OCI-LY7 (cell line): ENCODE measurements at regions not wholly inside any gene's neighbourhood (a gene's known extent, or its start where the extent isn't known, plus 50 kb on each side); places are given as distances from the start of the nearest gene placed in this dataset.

Experiments used
- EZH2phosphoT487 ChIP-seq: fragments of 200-600 bp; sonication (generic); IDR thresholded peaks from 2 replicates; pipeline ENCODE4 v1.6.1; 2018; ENCODE audit warnings: low read depth, borderline replicate concordance, mild to moderate bottlenecking, mixed run types, antibody characterized with exemption, low read length, moderate library complexity, mixed read lengths
- TF ChIP-seq, protein P1 (sequence below): fragments of 200-600 bp; sonication (generic); conservative IDR thresholded peaks from 2 replicates; pipeline ENCODE4 v1.5.1; 2014; ENCODE audit warnings: mild to moderate bottlenecking, antibody characterized with exemption, low read length, moderate library complexity, mixed read lengths

DNA sequence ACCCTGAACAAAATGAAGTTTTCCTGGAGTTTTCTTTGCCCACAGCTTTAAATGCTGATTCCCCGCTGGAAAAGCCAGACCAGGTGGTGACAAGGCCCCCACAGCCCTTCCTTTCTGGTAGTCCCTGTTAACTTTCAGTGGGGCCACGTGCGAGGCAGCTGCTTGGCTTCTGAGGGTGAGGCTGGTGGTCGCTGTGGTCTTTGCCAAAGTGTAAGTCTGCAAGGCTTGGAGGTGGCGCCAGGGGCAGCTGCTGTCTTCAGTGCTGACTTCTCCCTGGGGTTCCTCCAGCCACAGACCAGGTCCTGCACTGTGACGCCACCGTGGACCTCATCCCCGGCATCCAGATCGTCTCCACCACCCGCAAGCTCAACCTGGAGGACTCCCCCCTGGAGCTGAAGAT is 54.1 kb upstream of the TAMM41 start:
- TF ChIP-seq, protein P1, sequence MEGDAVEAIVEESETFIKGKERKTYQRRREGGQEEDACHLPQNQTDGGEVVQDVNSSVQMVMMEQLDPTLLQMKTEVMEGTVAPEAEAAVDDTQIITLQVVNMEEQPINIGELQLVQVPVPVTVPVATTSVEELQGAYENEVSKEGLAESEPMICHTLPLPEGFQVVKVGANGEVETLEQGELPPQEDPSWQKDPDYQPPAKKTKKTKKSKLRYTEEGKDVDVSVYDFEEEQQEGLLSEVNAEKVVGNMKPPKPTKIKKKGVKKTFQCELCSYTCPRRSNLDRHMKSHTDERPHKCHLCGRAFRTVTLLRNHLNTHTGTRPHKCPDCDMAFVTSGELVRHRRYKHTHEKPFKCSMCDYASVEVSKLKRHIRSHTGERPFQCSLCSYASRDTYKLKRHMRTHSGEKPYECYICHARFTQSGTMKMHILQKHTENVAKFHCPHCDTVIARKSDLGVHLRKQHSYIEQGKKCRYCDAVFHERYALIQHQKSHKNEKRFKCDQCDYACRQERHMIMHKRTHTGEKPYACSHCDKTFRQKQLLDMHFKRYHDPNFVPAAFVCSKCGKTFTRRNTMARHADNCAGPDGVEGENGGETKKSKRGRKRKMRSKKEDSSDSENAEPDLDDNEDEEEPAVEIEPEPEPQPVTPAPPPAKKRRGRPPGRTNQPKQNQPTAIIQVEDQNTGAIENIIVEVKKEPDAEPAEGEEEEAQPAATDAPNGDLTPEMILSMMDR, result no peak
- TF ChIP-seq EZH2phosphoT487, result no peak
